OCI-LY1 (cell line): ENCODE measurements at regions not wholly inside any gene's neighbourhood (a gene's known extent, or its start where the extent isn't known, plus 50 kb on each side); places are given as distances from the start of the nearest gene placed in this dataset.

ENCODE experiments used
- H2AFZ ChIP-seq: fragments of 200-600 bp; sonication (generic), shearing (Covaris generic); 2 replicates; pipeline ENCODE4 v1.6.0; 2014; ENCODE audit warnings: antibody characterized with exemption, mild to moderate bottlenecking, low read length
- H3F3A ChIP-seq: fragments of 200-600 bp; sonication (generic), shearing (Covaris generic); 2 replicates; pipeline ENCODE4 v1.6.0; 2014; ENCODE audit warnings: mild to moderate bottlenecking, antibody characterized with exemption, low read length, moderate library complexity; ENCODE audit not compliant: insufficient read depth
- H3K27ac ChIP-seq: fragments of 200-600 bp; sonication (generic); 2 replicates; pipeline ENCODE4 v1.5.1; 2014; ENCODE audit warnings: low read length, mixed run types, mild to moderate bottlenecking, low read depth; ENCODE audit not compliant: poor library complexity, severe bottlenecking
- H3K27me3 ChIP-seq: fragments of 200-600 bp; sonication (generic); 2 replicates; pipeline ENCODE4 v1.6.0; 2014; ENCODE audit warnings: antibody characterized with exemption, mild to moderate bottlenecking, low read length, moderate library complexity; ENCODE audit not compliant: insufficient read depth
- H3K36me3 ChIP-seq: fragments of 200-600 bp; sonication (generic); 2 replicates; pipeline ENCODE4 v1.6.1; 2014; ENCODE audit warnings: mild to moderate bottlenecking, antibody characterized with exemption, low read length, moderate library complexity, mixed read lengths; ENCODE audit not compliant: insufficient read depth
- H3K4me1 ChIP-seq: fragments of 200-600 bp; sonication (generic); 2 replicates; pipeline ENCODE4 v1.5.1; 2014; ENCODE audit warnings: mild to moderate bottlenecking, low read length, moderate library complexity; ENCODE audit not compliant: insufficient read depth, severe bottlenecking
- H3K4me2 ChIP-seq: fragments of 200-600 bp; sonication (generic), shearing (Covaris generic); 2 replicates; pipeline ENCODE4 v1.6.1; 2014; ENCODE audit warnings: low read length
- H3K4me3 ChIP-seq: fragments of 200-600 bp; sonication (generic); 2 replicates; pipeline ENCODE4 v1.5.1; 2014; ENCODE audit warnings: low read length, low read depth, mild to moderate bottlenecking, mixed read lengths; ENCODE audit not compliant: poor library complexity, severe bottlenecking
- H3K79me2 ChIP-seq: fragments of 200-600 bp; shearing (Covaris generic); 2 replicates; pipeline ENCODE4 v1.6.1; 2016; ENCODE audit warnings: mixed run types, low read length, mixed read lengths; ENCODE audit not compliant: insufficient read depth
- H3K9ac ChIP-seq: fragments of 200-600 bp; sonication (generic), shearing (Covaris generic); 2 replicates; pipeline ENCODE4 v1.6.1; 2014; ENCODE audit warnings: mild to moderate bottlenecking, low read length, mixed read lengths
- H3K9me2 ChIP-seq: fragments of 200-600 bp; sonication (generic), shearing (Covaris generic); 2 replicates; pipeline ENCODE4 v1.6.1; 2014; ENCODE audit warnings: low read depth, mild to moderate bottlenecking, low read length, mixed read lengths
- H3K9me3 ChIP-seq: fragments of 200-600 bp; shearing (Covaris generic); 2 replicates; pipeline ENCODE4 v1.6.1; 2014; ENCODE audit warnings: low read length, mixed read lengths
- H4K20me1 ChIP-seq: fragments of 200-600 bp; sonication (generic), shearing (Covaris generic); 2 replicates; pipeline ENCODE4 v1.6.0; 2016; ENCODE audit warnings: mild to moderate bottlenecking, low read length; ENCODE audit not compliant: insufficient read depth
- CTCF ChIP-seq: fragments of 200-600 bp; sonication (generic), shearing (Covaris generic); IDR thresholded peaks from 2 replicates; pipeline ENCODE4 v1.5.1; 2017; ENCODE audit warnings: mild to moderate bottlenecking, antibody characterized with exemption, low read length, moderate library complexity, mixed read lengths
- EZH2 ChIP-seq: fragments of 200-600 bp; sonication (generic), shearing (Covaris generic); IDR thresholded peaks from 2 replicates; pipeline ENCODE4 v1.8.0; 2017; ENCODE audit warnings: borderline replicate concordance, mixed run types, mild to moderate bottlenecking, antibody characterized with exemption, low read length, moderate library complexity, mixed read lengths

GRCh38 chr2:128441341-128442052 lies 122.8 kb upstream of the HS6ST1 start:
- Histone ChIP-seq H3K4me2 (no peak overlapping the region), H3K27ac (no peak overlapping the region), H3K9ac (no peak overlapping the region), H3K4me1 (no peaks in the 10 kb centered on the region), H3K4me3 (no peak overlapping the region), H2AFZ (no peak overlapping the region), H3K79me2 (no peaks in the 10 kb centered on the region), H3F3A (no peaks in the 10 kb centered on the region), H3K9me2 (no peaks in the 10 kb centered on the region), H4K20me1 (no peaks in the 10 kb centered on the region), H3K9me3 (no peaks in the 10 kb centered on the region), H3K27me3 (no peaks in the 10 kb centered on the region), H3K36me3 (no peaks in the 10 kb centered on the region)
- TF ChIP-seq CTCF (no peak), EZH2 (no peak)

GRCh38 chr2:128442053-128442751 lies 123.5 kb upstream of the HS6ST1 start:
- no peak overlapping the region for H3K4me3 ChIP-seq
- H3K9me3 ChIP-seq = no peaks in the 10 kb centered on the region
- no peaks in the 10 kb centered on the region for H3K79me2 ChIP-seq
- no peaks in the 10 kb centered on the region for H3K4me1 ChIP-seq
- TF ChIP-seq EZH2 = no peak
- no peak for TF ChIP-seq CTCF
- no peaks in the 10 kb centered on the region for H3K27me3 ChIP-seq
- H3F3A ChIP-seq = no peaks in the 10 kb centered on the region
- no peak overlapping the region for H3K27ac ChIP-seq
- no peak overlapping the region for H2AFZ ChIP-seq
- no peaks in the 10 kb centered on the region for H4K20me1 ChIP-seq
- H3K36me3 ChIP-seq = no peaks in the 10 kb centered on the region
- no peak overlapping the region for H3K9ac ChIP-seq
- no peaks in the 10 kb centered on the region for H3K9me2 ChIP-seq
- no peak overlapping the region for H3K4me2 ChIP-seq

GRCh38 chr2:128442891-128443302 lies 124.2 kb upstream of the HS6ST1 start:
- no peak overlapping the region for H2AFZ ChIP-seq
- H3K9ac ChIP-seq = no peak overlapping the region
- H4K20me1 ChIP-seq = no peaks in the 10 kb centered on the region
- no peak overlapping the region for H3K4me3 ChIP-seq
- H3K79me2 ChIP-seq = no peaks in the 10 kb centered on the region
- no peaks in the 10 kb centered on the region for H3K27me3 ChIP-seq
- H3K4me2 ChIP-seq = no peak overlapping the region
- TF ChIP-seq EZH2 (no peak), CTCF (no peak)
- no peak overlapping the region for H3K27ac ChIP-seq
- H3F3A ChIP-seq = no peaks in the 10 kb centered on the region
- H3K9me2 ChIP-seq = no peaks in the 10 kb centered on the region
- H3K9me3 ChIP-seq = no peaks in the 10 kb centered on the region
- H3K36me3 ChIP-seq = no peaks in the 10 kb centered on the region
- H3K4me1 ChIP-seq = no peaks in the 10 kb centered on the region
